HG03442 (cell line): ENCODE measurements at regions not wholly inside any gene's neighbourhood (a gene's known extent, or its start where the extent isn't known, plus 50 kb on each side); places are given as distances from the start of the nearest gene placed in this dataset.

Source experiments
- ATAC-seq: cut with Tn5 transposase; IDR thresholded peaks from one replicate; pipeline ENCODE4 v1.9.1; 2021; ENCODE audit warnings: mild to moderate bottlenecking, moderate library complexity; ENCODE audit not compliant: unreplicated experiment

- no peak for ATAC-seq
These were observed 536.0 kb upstream of the CDH2 start for GRCh38 chr18:28712796-28713425.

- ATAC-seq, result no peak
These were observed 535.2 kb upstream of the CDH2 start for GRCh38 chr18:28712172-28712571.

GRCh38 chr18:28711096-28711495, 534.2 kb upstream of the CDH2 start:
- no peak for ATAC-seq

GRCh38 chr18:28707006-28707405, 530.1 kb upstream of the CDH2 start:
- no peak for ATAC-seq

GRCh38 chr18:28706397-28706796, 529.5 kb upstream of the CDH2 start:
- ATAC-seq, result no peak

GRCh38 chr18:28705482-28705881, 528.6 kb upstream of the CDH2 start:
- ATAC-seq, result no peak

GRCh38 chr18:28692337-28692736, 515.4 kb upstream of the CDH2 start:
- no peak for ATAC-seq

GRCh38 chr18:28691496-28691840, 514.5 kb upstream of the CDH2 start:
- no peak for ATAC-seq

GRCh38 chr18:28690836-28691495, 514.0 kb upstream of the CDH2 start:
- no peak for ATAC-seq

GRCh38 chr18:28690100-28690499, 513.2 kb upstream of the CDH2 start:
- ATAC-seq, result no peak

GRCh38 chr18:28689588-28689987, 512.7 kb upstream of the CDH2 start:
- ATAC-seq, result no peak

- ATAC-seq, result no peak
These were observed 507.9 kb upstream of the CDH2 start for GRCh38 chr18:28684746-28685355.

- no peak for ATAC-seq
These were observed 506.0 kb upstream of the CDH2 start for GRCh38 chr18:28682912-28683311.

- ATAC-seq, result no peak
These were observed 492.2 kb upstream of the CDH2 start for GRCh38 chr18:28669165-28669564.

- ATAC-seq, result no peak
These were observed 489.3 kb upstream of the CDH2 start for GRCh38 chr18:28666216-28666615.

- no peak for ATAC-seq
These were observed 481.0 kb upstream of the CDH2 start for GRCh38 chr18:28657961-28658360.

GRCh38 chr18:28652654-28653053, 475.7 kb upstream of the CDH2 start:
- ATAC-seq, result no peak

GRCh38 chr18:28651298-28651697, 474.4 kb upstream of the CDH2 start:
- no peak for ATAC-seq

GRCh38 chr18:28650860-28651259, 473.9 kb upstream of the CDH2 start:
- no peak for ATAC-seq

- no peak for ATAC-seq
These were observed 471.0 kb upstream of the CDH2 start for GRCh38 chr18:28647961-28648360.

GRCh38 chr18:28637897-28638296, 461.0 kb upstream of the CDH2 start:
- no peak for ATAC-seq

GRCh38 chr18:28635530-28635929, 458.6 kb upstream of the CDH2 start:
- ATAC-seq, result no peak

- no peak for ATAC-seq
These were observed 449.8 kb upstream of the CDH2 start for GRCh38 chr18:28626756-28627155.
